ENCODE measurements at regions not wholly inside any gene's neighbourhood (a gene's known extent, or its start where the extent isn't known, plus 50 kb on each side); places are given as distances from the start of the nearest gene placed in this dataset.
A peak's percentile ranks its signal among the peaks of the same experiment; 100 is the strongest.

DNA sequence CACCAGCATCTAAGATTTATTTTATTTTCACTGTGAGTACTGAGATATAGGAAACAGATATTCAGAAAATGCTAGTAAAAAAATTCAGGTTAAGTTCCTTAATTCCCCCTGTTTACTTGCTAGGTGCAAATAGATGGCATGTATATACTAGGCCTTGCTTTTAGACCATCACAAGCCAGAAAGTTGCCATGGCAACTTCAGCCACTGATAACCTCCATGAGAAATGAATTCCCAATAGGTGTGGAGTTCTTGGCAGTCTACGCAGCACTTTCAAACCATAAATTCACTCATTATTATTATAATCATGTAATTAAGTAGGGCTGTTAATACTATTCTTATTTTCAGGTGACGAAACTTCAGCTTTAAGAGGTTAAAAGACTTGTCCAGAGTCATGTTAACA lies 251.6 kb upstream of the TFAP2D start:
- Histone ChIP-seq H3K79me2 (ENCODE audit: low read depth) (no peaks in the 10 kb centered on the region), H3K9me3 (ENCODE audit: low read depth) (no peaks in the 10 kb centered on the region), H3K27me3 (no peaks in the 10 kb centered on the region), H3F3A (ENCODE audit: low read depth) (no peaks in the 10 kb centered on the region), H3K9ac (no peak overlapping the region), H3K27ac (no peak overlapping the region), H3K4me2 (no peak overlapping the region), H4K20me1 (ENCODE audit: low read depth) (no peaks in the 10 kb centered on the region), H2AFZ (replicated peaks) (no peak overlapping the region), H3K4me3 (no peak overlapping the region), H3K36me3 (no peaks in the 10 kb centered on the region), H3K4me1 (no peaks in the 10 kb centered on the region)
- H3K36me3 Mint-ChIP-seq = no peaks in the 10 kb centered on the region
- H3K27ac Mint-ChIP-seq = no peak overlapping the region
- H3K4me1 Mint-ChIP-seq = peaks cover 3% of the 10 kb centered on the region
- DNase-seq (ENCODE audit: low spot score) = no peak
- H3K27me3 Mint-ChIP-seq (ENCODE audit: insufficient read depth, low read depth) = no peaks in the 10 kb centered on the region
- no peaks in the 10 kb centered on the region for H3K9me3 Mint-ChIP-seq
- no peak overlapping the region for H3K4me3 Mint-ChIP-seq
- no peak for TF ChIP-seq EZH2phosphoT487 (IDR thresholded peaks at IDR 0.05)
- no peak for TF ChIP-seq EZH2 (IDR thresholded peaks at IDR 0.05)
- no peak for TF ChIP-seq CTCF (IDR thresholded peaks at IDR 0.05)

DNA sequence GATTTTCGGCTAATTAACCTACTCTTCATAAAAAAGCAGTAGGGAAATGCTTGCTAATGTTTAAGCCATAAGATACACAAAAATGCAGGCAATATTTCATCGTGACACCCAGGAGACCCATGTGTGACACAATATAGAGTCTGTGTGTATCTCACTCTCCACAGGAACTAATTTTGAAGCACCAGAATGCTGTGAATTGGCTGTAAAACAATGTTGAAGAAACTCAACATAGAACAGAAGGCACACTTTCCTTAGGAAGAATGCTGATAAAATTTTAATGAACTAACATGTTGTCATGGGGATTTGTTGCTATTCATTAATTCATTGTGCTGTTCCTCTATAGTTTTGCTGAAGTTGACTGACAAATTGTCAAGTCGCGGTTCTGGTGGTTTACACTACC lies 249.4 kb upstream of the TFAP2D start:
- no peaks in the 10 kb centered on the region for H3K79me2 ChIP-seq (ENCODE audit: low read depth)
- H3K27ac ChIP-seq = no peak overlapping the region
- no peak overlapping the region for H3K4me2 ChIP-seq
- no peak for DNase-seq (ENCODE audit: low spot score)
- no peak overlapping the region for H3K4me3 ChIP-seq
- H3K4me1 Mint-ChIP-seq = peaks cover 3% of the 10 kb centered on the region
- H3K4me1 ChIP-seq = no peaks in the 10 kb centered on the region
- no peak overlapping the region for H2AFZ ChIP-seq (replicated peaks)
- H3K27me3 ChIP-seq = no peaks in the 10 kb centered on the region
- H3K27me3 Mint-ChIP-seq (ENCODE audit: insufficient read depth, low read depth) = no peaks in the 10 kb centered on the region
- no peaks in the 10 kb centered on the region for H3K36me3 Mint-ChIP-seq
- H3K9me3 Mint-ChIP-seq = no peaks in the 10 kb centered on the region
- no peak overlapping the region for H3K4me3 Mint-ChIP-seq
- no peak overlapping the region for H3K27ac Mint-ChIP-seq
- no peak overlapping the region for H3K9ac ChIP-seq
- no peaks in the 10 kb centered on the region for H3K36me3 ChIP-seq
- H4K20me1 ChIP-seq (ENCODE audit: low read depth) = no peaks in the 10 kb centered on the region
- H3F3A ChIP-seq (ENCODE audit: low read depth) = no peaks in the 10 kb centered on the region
- no peaks in the 10 kb centered on the region for H3K9me3 ChIP-seq (ENCODE audit: low read depth)
- TF ChIP-seq CTCF (IDR thresholded peaks at IDR 0.05) (no peak), EZH2 (IDR thresholded peaks at IDR 0.05) (no peak), EZH2phosphoT487 (IDR thresholded peaks at IDR 0.05) (no peak)

DNA sequence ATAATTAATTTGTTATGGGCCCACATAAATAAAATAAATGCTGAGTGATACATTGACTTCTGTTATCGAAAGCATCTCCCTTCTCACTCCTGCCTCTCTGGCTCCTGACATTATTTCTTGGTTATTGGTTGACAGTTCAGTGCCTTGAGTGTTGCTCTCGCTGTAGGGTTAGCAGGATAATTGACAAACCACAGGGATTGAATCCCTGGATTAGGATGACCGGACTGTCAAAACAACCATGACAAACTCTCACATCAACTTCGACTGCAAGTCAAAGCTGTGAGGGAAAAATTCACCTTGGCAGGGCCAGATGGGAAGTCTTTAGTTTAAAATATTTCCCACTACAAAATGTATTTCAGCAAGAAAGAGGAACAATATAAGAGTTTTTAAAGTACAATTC lies 245.4 kb upstream of the TFAP2D start:
- H3K4me3 Mint-ChIP-seq = no peak overlapping the region
- Histone ChIP-seq H3K4me1 (no peaks in the 10 kb centered on the region), H2AFZ (replicated peaks) (no peak overlapping the region), H3K4me2 (no peak overlapping the region), H3K4me3 (no peak overlapping the region), H3K9me3 (ENCODE audit: low read depth) (no peaks in the 10 kb centered on the region), H3K27ac (no peak overlapping the region), H3K9ac (no peak overlapping the region), H3K79me2 (ENCODE audit: low read depth) (no peaks in the 10 kb centered on the region), H3K36me3 (no peaks in the 10 kb centered on the region), H3F3A (ENCODE audit: low read depth) (no peaks in the 10 kb centered on the region), H3K27me3 (no peaks in the 10 kb centered on the region), H4K20me1 (ENCODE audit: low read depth) (no peaks in the 10 kb centered on the region)
- H3K4me1 Mint-ChIP-seq = peaks cover 3% of the 10 kb centered on the region
- no peak for TF ChIP-seq EZH2phosphoT487 (IDR thresholded peaks at IDR 0.05)
- no peak for TF ChIP-seq CTCF (IDR thresholded peaks at IDR 0.05)
- TF ChIP-seq EZH2 (IDR thresholded peaks at IDR 0.05) = no peak
- H3K9me3 Mint-ChIP-seq = no peaks in the 10 kb centered on the region
- H3K36me3 Mint-ChIP-seq = no peaks in the 10 kb centered on the region
- DNase-seq (ENCODE audit: low spot score) = no peak
- no peaks in the 10 kb centered on the region for H3K27me3 Mint-ChIP-seq (ENCODE audit: insufficient read depth, low read depth)
- H3K27ac Mint-ChIP-seq = no peak overlapping the region

- no peak overlapping the region for H3K27ac ChIP-seq
- peak overlapping the region; percentile 22 for H2AFZ ChIP-seq (replicated peaks)
- no peaks in the 10 kb centered on the region for H3K27me3 ChIP-seq
- H3K4me3 ChIP-seq = no peak overlapping the region
- no peaks in the 10 kb centered on the region for H4K20me1 ChIP-seq (ENCODE audit: low read depth)
- no peaks in the 10 kb centered on the region for H3K4me1 ChIP-seq
- Mint-ChIP-seq H3K27me3 (ENCODE audit: insufficient read depth, low read depth) (no peaks in the 10 kb centered on the region), H3K27ac (no peak overlapping the region), H3K36me3 (no peaks in the 10 kb centered on the region), H3K4me3 (no peak overlapping the region), H3K4me1 (no peaks in the 10 kb centered on the region), H3K9me3 (no peaks in the 10 kb centered on the region)
- no peaks in the 10 kb centered on the region for H3K9me3 ChIP-seq (ENCODE audit: low read depth)
- no peak for DNase-seq (ENCODE audit: low spot score)
- no peak overlapping the region for H3K4me2 ChIP-seq
- no peaks in the 10 kb centered on the region for H3K79me2 ChIP-seq (ENCODE audit: low read depth)
- TF ChIP-seq EZH2phosphoT487 (IDR thresholded peaks at IDR 0.05) (no peak), CTCF (IDR thresholded peaks at IDR 0.05) (no peak), EZH2 (IDR thresholded peaks at IDR 0.05) (no peak)
- H3K9ac ChIP-seq = no peak overlapping the region
- no peaks in the 10 kb centered on the region for H3K36me3 ChIP-seq
- H3F3A ChIP-seq (ENCODE audit: low read depth) = no peaks in the 10 kb centered on the region
These were observed 242.3 kb upstream of the TFAP2D start for GRCh38 chr6:50471041-50471440.

Measured in neural progenitor cell (in vitro differentiated cells).